Activated CD8-positive, alpha-beta T cell treated with anti-CD3 and anti-CD28 coated beads for 36 hours (primary cell): ENCODE measurements at regions not wholly inside any gene's neighbourhood (a gene's known extent, or its start where the extent isn't known, plus 50 kb on each side); places are given as distances from the start of the nearest gene placed in this dataset.

Source experiments
- ATAC-seq: fragments of 200-7000 bp; cut with Tn5 transposase; one replicate; pipeline ENCODE4 v1.10.0; 2021; ENCODE audit warnings: mild to moderate bottlenecking, moderate library complexity
- CTCF ChIA-PET: fragments of 350-600 bp; sonication (Branson Sonifier 250); formaldehyde crosslinking; loops from one replicate; lab custom pipeline; 2021; ENCODE audit warnings: antibody characterized with exemption; lab: Charles Lee
- POLR2A ChIA-PET: fragments of 350-600 bp; sonication (Branson Sonifier 250); formaldehyde crosslinking; loops from one replicate; lab custom pipeline; 2021; ENCODE audit warnings: antibody characterized with exemption; lab: Charles Lee
- DNase-seq: peaks from one replicate; pipeline ENCODE4 v3.0.0-alpha.2; 2020
- H3K27ac Mint-ChIP-seq: one replicate; pipeline ENCODE4 v1.8.0; 2021; ENCODE audit warnings: mild to moderate bottlenecking, mixed read lengths
- H3K27me3 Mint-ChIP-seq: one replicate; pipeline ENCODE4 v1.8.0; 2021; ENCODE audit warnings: mixed read lengths
- H3K36me3 Mint-ChIP-seq: one replicate; pipeline ENCODE4 v1.8.0; 2021; ENCODE audit warnings: low read depth, mixed read lengths
- H3K4me1 Mint-ChIP-seq: one replicate; pipeline ENCODE4 v1.8.0; 2021; ENCODE audit warnings: low read depth, mixed read lengths
- H3K4me3 Mint-ChIP-seq: one replicate; pipeline ENCODE4 v1.8.0; 2021; ENCODE audit warnings: mild to moderate bottlenecking, moderate library complexity, mixed read lengths
- H3K9me3 Mint-ChIP-seq: one replicate; pipeline ENCODE4 v1.8.0; 2021; ENCODE audit warnings: mixed read lengths
- CTCF ChIP-seq: fragments of 200-600 bp; IDR thresholded peaks from one replicate; pipeline ENCODE4 v1.8.0; 2022; ENCODE audit warnings: antibody characterized with exemption, mild to moderate bottlenecking
- intact Hi-C: fragments of 100-400 bp; cut with micrococcal nuclease; formaldehyde crosslinking; loops from one replicate; pipeline ENCODE4 v1.10.0; 2022

DNA sequence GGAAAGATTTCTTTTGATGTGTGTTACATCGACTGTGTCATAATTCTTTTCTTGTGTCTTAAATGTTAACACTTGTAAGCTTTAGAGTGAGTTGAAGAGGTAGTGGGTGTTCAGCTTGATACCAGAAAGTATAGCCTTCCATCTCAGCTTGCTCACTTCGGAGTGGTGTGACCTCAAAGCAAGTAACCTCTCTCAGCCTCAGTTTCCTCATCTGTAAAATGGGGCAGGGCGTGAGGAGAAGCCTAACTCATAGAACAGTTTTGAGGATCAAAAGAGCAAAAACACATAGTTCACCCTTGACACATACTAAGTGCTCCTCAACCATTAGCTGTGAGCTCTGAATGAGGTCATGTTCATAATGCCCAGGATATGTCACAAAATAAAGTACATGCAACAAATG, 434.8 kb upstream of the PROK2 start:
- POLR2A ChIA-PET, result interaction anchor here (0.6 kb wide), 1 partner anchor 146 kb away, joined by 4 read pairs; no protein-coding TSS in a partner anchor

GRCh38 chr3:72217570-72217969, 432.6 kb upstream of the PROK2 start:
- TF ChIP-seq CTCF, result no peak
- ChIA-PET POLR2A (no interaction called here), CTCF (no interaction called here)
- ATAC-seq, result no peak
- Mint-ChIP-seq H3K27me3 (no peaks in the 10 kb centered on the region), H3K4me3 (no peak overlapping the region), H3K36me3 (no peaks in the 10 kb centered on the region), H3K9me3 (no peaks in the 10 kb centered on the region), H3K27ac (no peak overlapping the region), H3K4me1 (no peaks in the 10 kb centered on the region)
- intact Hi-C loops, result no loop called here
- DNase-seq, result no peak

More for the DNA sequence above, 434.8 kb upstream of the PROK2 start:
- CTCF ChIA-PET, result no interaction called here
- Mint-ChIP-seq H3K36me3 (no peaks in the 10 kb centered on the region), H3K4me1 (no peaks in the 10 kb centered on the region), H3K4me3 (no peak overlapping the region), H3K27ac (no peak overlapping the region), H3K27me3 (no peaks in the 10 kb centered on the region), H3K9me3 (peaks cover 13% of the 10 kb centered on the region)
- DNase-seq (no peak), ATAC-seq (no peak)
- no peak for TF ChIP-seq CTCF
- intact Hi-C loops, result no loop called here

- POLR2A ChIA-PET, result no interaction called here
- Mint-ChIP-seq H3K27me3 (no peaks in the 10 kb centered on the region), H3K4me3 (no peak overlapping the region), H3K36me3 (no peaks in the 10 kb centered on the region), H3K9me3 (no peaks in the 10 kb centered on the region), H3K27ac (no peak overlapping the region), H3K4me1 (peaks cover 1% of the 10 kb centered on the region)
- no peak for TF ChIP-seq CTCF
- intact Hi-C loops, result no loop called here
- DNase-seq (no peak), ATAC-seq (no peak)
- CTCF ChIA-PET, result no interaction called here
Measured at GRCh38 chr3:72214066-72214951, 429.4 kb upstream of the PROK2 start.

GRCh38 chr3:72213296-72214065, 428.5 kb upstream of the PROK2 start:
- Mint-ChIP-seq H3K27me3 (no peaks in the 10 kb centered on the region), H3K36me3 (no peaks in the 10 kb centered on the region), H3K4me1 (peaks cover 1% of the 10 kb centered on the region), H3K9me3 (no peaks in the 10 kb centered on the region), H3K4me3 (no peak overlapping the region), H3K27ac (no peak overlapping the region)
- ChIA-PET POLR2A (no interaction called here), CTCF (no interaction called here)
- TF ChIP-seq CTCF, result no peak
- intact Hi-C loops, result no loop called here
- no peak for ATAC-seq
- no peak for DNase-seq

DNA sequence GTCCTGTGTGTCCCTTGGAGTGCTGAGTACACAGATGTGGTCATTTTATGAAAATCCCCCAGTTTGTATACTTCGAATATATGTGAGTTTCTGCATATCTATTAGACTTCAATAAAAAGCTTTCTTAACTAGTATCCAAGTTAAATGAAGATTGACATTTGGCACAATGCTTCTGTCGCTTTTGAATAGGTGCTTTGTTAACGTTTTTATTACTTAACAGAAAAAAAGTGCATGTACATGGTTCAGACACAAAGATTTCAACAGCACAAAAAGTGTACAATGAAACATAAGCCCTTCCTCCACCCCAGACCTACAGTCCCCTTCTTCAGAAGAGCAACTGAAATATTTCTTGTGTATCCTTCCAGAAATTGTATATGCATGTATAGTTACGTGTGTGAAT, 427.4 kb upstream of the PROK2 start:
- POLR2A ChIA-PET, result no interaction called here
- peaks cover 1% of the 10 kb centered on the region for H3K4me1 Mint-ChIP-seq
- CTCF ChIA-PET, result no interaction called here
- no peaks in the 10 kb centered on the region for H3K9me3 Mint-ChIP-seq
- H3K36me3 Mint-ChIP-seq, result no peaks in the 10 kb centered on the region
- DNase-seq (no peak), ATAC-seq (no peak)
- H3K27ac Mint-ChIP-seq, result no peak overlapping the region
- TF ChIP-seq CTCF, result no peak
- H3K4me3 Mint-ChIP-seq, result no peak overlapping the region
- H3K27me3 Mint-ChIP-seq, result no peaks in the 10 kb centered on the region
- intact Hi-C loops, result no loop called here
